ENCODE measurements at regions not wholly inside any gene's neighbourhood (a gene's known extent, or its start where the extent isn't known, plus 50 kb on each side); places are given as distances from the start of the nearest gene placed in this dataset.

GRCh38 chr15:94053626-94054025, 177.7 kb upstream of the MCTP2 start:
- no peak for DNase-seq (ENCODE audit: low read depth)

GRCh38 chr15:94052711-94053110, 178.7 kb upstream of the MCTP2 start:
- no peak for DNase-seq (ENCODE audit: low read depth)

GRCh38 chr15:94047566-94047965, 183.8 kb upstream of the MCTP2 start:
- no peak for DNase-seq (ENCODE audit: low read depth)

- DNase-seq (ENCODE audit: low read depth): peak; percentile 34
Observed at GRCh38 chr15:94042180-94042928, 189.0 kb upstream of the MCTP2 start.

- DNase-seq (ENCODE audit: low read depth): no peak
Observed at GRCh38 chr15:94041746-94042145, 189.6 kb upstream of the MCTP2 start.

- no peak for DNase-seq (ENCODE audit: low read depth)
Observed at GRCh38 chr15:94040541-94041248, 190.7 kb upstream of the MCTP2 start.

- DNase-seq (ENCODE audit: low read depth): no peak
Observed at GRCh38 chr15:94036156-94036555, 195.2 kb upstream of the MCTP2 start.

- DNase-seq (ENCODE audit: low read depth): no peak
Observed at GRCh38 chr15:94033683-94034020, 197.7 kb upstream of the MCTP2 start.

GRCh38 chr15:94033014-94033682, 198.2 kb upstream of the MCTP2 start:
- no peak for DNase-seq (ENCODE audit: low read depth)

GRCh38 chr15:94032571-94032970, 198.8 kb upstream of the MCTP2 start:
- no peak for DNase-seq (ENCODE audit: low read depth)

GRCh38 chr15:94031072-94031471, 200.3 kb upstream of the MCTP2 start:
- no peak for DNase-seq (ENCODE audit: low read depth)

- DNase-seq (ENCODE audit: low read depth): peak; percentile 11
Observed at GRCh38 chr15:94029495-94029894, 201.9 kb upstream of the MCTP2 start.

- no peak for DNase-seq (ENCODE audit: low read depth)
Observed at GRCh38 chr15:94028809-94029208, 202.6 kb upstream of the MCTP2 start.

- DNase-seq (ENCODE audit: low read depth): no peak
Observed at GRCh38 chr15:94028121-94028520, 203.2 kb upstream of the MCTP2 start.

- no peak for DNase-seq (ENCODE audit: low read depth)
Observed at GRCh38 chr15:94027581-94027980, 203.8 kb upstream of the MCTP2 start.

- peak; percentile 10 for DNase-seq (ENCODE audit: low read depth)
Observed at GRCh38 chr15:94026458-94027304, 204.7 kb upstream of the MCTP2 start.

- DNase-seq (ENCODE audit: low read depth): no peak
Observed at GRCh38 chr15:94023531-94023930, 207.8 kb upstream of the MCTP2 start.

- DNase-seq (ENCODE audit: low read depth): no peak
Observed at GRCh38 chr15:94021621-94022320, 209.6 kb upstream of the MCTP2 start.

GRCh38 chr15:94019062-94019461, 212.3 kb upstream of the MCTP2 start:
- DNase-seq (ENCODE audit: low read depth): no peak

- DNase-seq (ENCODE audit: low read depth): no peak
Observed at GRCh38 chr15:94015324-94015723, 216.0 kb upstream of the MCTP2 start.
